H1 (cell line): ENCODE measurements at regions not wholly inside any gene's neighbourhood (a gene's known extent, or its start where the extent isn't known, plus 50 kb on each side); places are given as distances from the start of the nearest gene placed in this dataset.
A peak's percentile ranks its signal among the peaks of the same experiment; 100 is the strongest.

Experiments used
- ATF2 ChIP-seq: IDR thresholded peaks from 2 replicates; pipeline ENCODE4 v1.6.1; 2012; ENCODE audit warnings: low read length, inconsistent platforms
- CHD1 ChIP-seq: IDR thresholded peaks from 2 replicates; pipeline ENCODE4 v1.6.1; 2012; ENCODE audit warnings: low read depth, low read length, improper control_type of control experiment
- EP300 ChIP-seq, 2 experiments: IDR thresholded peaks; 1 replicate in 1 of 2; 2 replicates in 1 of 2; pipeline ENCODE4 v1.6.1; 2011 to 2012; ENCODE audit warnings: low read depth in 2 of 2, low read length in 2 of 2, mild to moderate bottlenecking in 2 of 2, borderline replicate concordance in 1 of 2, inconsistent platforms in 1 of 2, moderate library complexity in 1 of 2
- JUN ChIP-seq: IDR thresholded peaks from 2 replicates; pipeline ENCODE4 v1.6.1; 2011; ENCODE audit warnings: low read depth, mild to moderate bottlenecking, improper control_type of control experiment, low read length
- NANOG ChIP-seq: IDR thresholded peaks from 2 replicates; pipeline ENCODE4 v1.6.1; 2011; ENCODE audit warnings: low read length, low read depth, mild to moderate bottlenecking, inconsistent platforms; ENCODE audit not compliant: insufficient read depth, poor library complexity, severe bottlenecking
- RXRA ChIP-seq: IDR thresholded peaks from 2 replicates; pipeline ENCODE4 v1.6.1; 2011; ENCODE audit warnings: low read depth, mild to moderate bottlenecking, low read length, moderate library complexity; ENCODE audit not compliant: insufficient read depth
- SUZ12 ChIP-seq: fragments of 200-600 bp; sonication (generic); IDR thresholded peaks from 2 replicates; pipeline ENCODE4 v1.6.1; 2012; ENCODE audit warnings: mild to moderate bottlenecking, inconsistent platforms, low read length, moderate library complexity, mixed read lengths
- TF ChIP-seq, protein P1 (sequence below), 3 experiments: IDR thresholded peaks; 1 replicate in 2 of 3; 2 replicates in 1 of 3; pipeline versions ENCODE4 v1.5.1 to v1.6.1; 2011; ENCODE audit warnings: low read length in 3 of 3, mild to moderate bottlenecking in 3 of 3, inconsistent platforms in 2 of 3, low read depth in 1 of 3, moderate library complexity in 1 of 3; ENCODE audit not compliant: insufficient read depth in 1 of 3; ENCODE audit errors: control extremely low read depth in 1 of 3

- TF ChIP-seq, protein P1, sequence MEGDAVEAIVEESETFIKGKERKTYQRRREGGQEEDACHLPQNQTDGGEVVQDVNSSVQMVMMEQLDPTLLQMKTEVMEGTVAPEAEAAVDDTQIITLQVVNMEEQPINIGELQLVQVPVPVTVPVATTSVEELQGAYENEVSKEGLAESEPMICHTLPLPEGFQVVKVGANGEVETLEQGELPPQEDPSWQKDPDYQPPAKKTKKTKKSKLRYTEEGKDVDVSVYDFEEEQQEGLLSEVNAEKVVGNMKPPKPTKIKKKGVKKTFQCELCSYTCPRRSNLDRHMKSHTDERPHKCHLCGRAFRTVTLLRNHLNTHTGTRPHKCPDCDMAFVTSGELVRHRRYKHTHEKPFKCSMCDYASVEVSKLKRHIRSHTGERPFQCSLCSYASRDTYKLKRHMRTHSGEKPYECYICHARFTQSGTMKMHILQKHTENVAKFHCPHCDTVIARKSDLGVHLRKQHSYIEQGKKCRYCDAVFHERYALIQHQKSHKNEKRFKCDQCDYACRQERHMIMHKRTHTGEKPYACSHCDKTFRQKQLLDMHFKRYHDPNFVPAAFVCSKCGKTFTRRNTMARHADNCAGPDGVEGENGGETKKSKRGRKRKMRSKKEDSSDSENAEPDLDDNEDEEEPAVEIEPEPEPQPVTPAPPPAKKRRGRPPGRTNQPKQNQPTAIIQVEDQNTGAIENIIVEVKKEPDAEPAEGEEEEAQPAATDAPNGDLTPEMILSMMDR (IDR thresholded peaks at IDR 0.05; ENCODE audit: control extremely low read depth in 1 of 3, insufficient read depth in 1 of 3, low read depth in 1 of 3, low read length in 3 of 3): peak in 1 of 3 experiments; percentile 6; a peak in 1 of 4 replicates
- TF ChIP-seq ATF2 (no peak), SUZ12 (no peak), EP300 (IDR thresholded peaks at IDR 0.05; ENCODE audit: borderline replicate concordance in 1 of 2, low read depth in 2 of 2, low read length in 2 of 2) (no peak), JUN (no peak), CHD1 (no peak), NANOG (no peak), RXRA (no peak)
- TF ChIP-seq, all 59 proteins: peak for 2
Observed at GRCh38 chr6:1182722-1183521, 129.0 kb upstream of the FOXQ1 start (continued).
